Activated naive CD8-positive, alpha-beta T cell treated with anti-CD3 and anti-CD28 coated beads for 36 hours (primary cell): ENCODE measurements at regions not wholly inside any gene's neighbourhood (a gene's known extent, or its start where the extent isn't known, plus 50 kb on each side); places are given as distances from the start of the nearest gene placed in this dataset.

Experiments used
- DNase-seq: peaks from one replicate; pipeline ENCODE4 v3.0.0; 2021
- H3K27ac Mint-ChIP-seq: one replicate; pipeline ENCODE4 v1.8.0; 2022; ENCODE audit warnings: mild to moderate bottlenecking, moderate library complexity, mixed read lengths
- H3K27me3 Mint-ChIP-seq: one replicate; pipeline ENCODE4 v1.8.0; 2022; ENCODE audit warnings: mild to moderate bottlenecking, mixed read lengths
- H3K36me3 Mint-ChIP-seq: one replicate; pipeline ENCODE4 v1.8.0; 2021; ENCODE audit warnings: mild to moderate bottlenecking, mixed read lengths
- H3K4me1 Mint-ChIP-seq: one replicate; pipeline ENCODE4 v1.8.0; 2021; ENCODE audit warnings: mixed read lengths
- H3K4me3 Mint-ChIP-seq: one replicate; pipeline ENCODE4 v1.8.0; 2022; ENCODE audit warnings: mild to moderate bottlenecking, moderate library complexity, mixed read lengths
- H3K9me3 Mint-ChIP-seq: one replicate; pipeline ENCODE4 v1.8.0; 2022; ENCODE audit warnings: mixed read lengths

- no peak overlapping the region for H3K4me3 Mint-ChIP-seq
- H3K9me3 Mint-ChIP-seq: peaks cover 4% of the 10 kb centered on the region
- H3K27ac Mint-ChIP-seq: no peak overlapping the region
- H3K27me3 Mint-ChIP-seq: no peaks in the 10 kb centered on the region
- H3K36me3 Mint-ChIP-seq: no peaks in the 10 kb centered on the region
- DNase-seq: no peak
- H3K4me1 Mint-ChIP-seq: no peaks in the 10 kb centered on the region
These were observed 94.6 kb upstream of the SGCD start for GRCh38 chr5:156232251-156232869.

- Mint-ChIP-seq H3K4me1 (no peaks in the 10 kb centered on the region), H3K27me3 (peaks cover 5% of the 10 kb centered on the region), H3K9me3 (no peaks in the 10 kb centered on the region), H3K36me3 (no peaks in the 10 kb centered on the region), H3K27ac (no peak overlapping the region), H3K4me3 (no peak overlapping the region)
- no peak for DNase-seq
These were observed 89.6 kb upstream of the SGCD start for GRCh38 chr5:156237361-156237760.

GRCh38 chr5:156239800-156240199, 87.2 kb upstream of the SGCD start:
- peaks cover 5% of the 10 kb centered on the region for H3K27me3 Mint-ChIP-seq
- H3K4me3 Mint-ChIP-seq: no peak overlapping the region
- H3K27ac Mint-ChIP-seq: no peak overlapping the region
- no peaks in the 10 kb centered on the region for H3K9me3 Mint-ChIP-seq
- H3K4me1 Mint-ChIP-seq: no peaks in the 10 kb centered on the region
- no peaks in the 10 kb centered on the region for H3K36me3 Mint-ChIP-seq
- no peak for DNase-seq

GRCh38 chr5:156240414-156240813, 86.5 kb upstream of the SGCD start:
- no peak overlapping the region for H3K4me3 Mint-ChIP-seq
- no peaks in the 10 kb centered on the region for H3K36me3 Mint-ChIP-seq
- H3K27me3 Mint-ChIP-seq: peaks cover 5% of the 10 kb centered on the region
- no peak for DNase-seq
- no peak overlapping the region for H3K27ac Mint-ChIP-seq
- no peaks in the 10 kb centered on the region for H3K4me1 Mint-ChIP-seq
- no peaks in the 10 kb centered on the region for H3K9me3 Mint-ChIP-seq

- H3K4me1 Mint-ChIP-seq: no peaks in the 10 kb centered on the region
- DNase-seq: no peak
- no peaks in the 10 kb centered on the region for H3K9me3 Mint-ChIP-seq
- no peaks in the 10 kb centered on the region for H3K36me3 Mint-ChIP-seq
- no peak overlapping the region for H3K27ac Mint-ChIP-seq
- H3K27me3 Mint-ChIP-seq: peaks cover 5% of the 10 kb centered on the region
- no peak overlapping the region for H3K4me3 Mint-ChIP-seq
These were observed 85.7 kb upstream of the SGCD start for GRCh38 chr5:156241266-156241665.

- no peak for DNase-seq
- H3K27ac Mint-ChIP-seq: no peak overlapping the region
- no peak overlapping the region for H3K4me3 Mint-ChIP-seq
- no peaks in the 10 kb centered on the region for H3K4me1 Mint-ChIP-seq
- H3K27me3 Mint-ChIP-seq: no peaks in the 10 kb centered on the region
- no peaks in the 10 kb centered on the region for H3K36me3 Mint-ChIP-seq
- H3K9me3 Mint-ChIP-seq: no peaks in the 10 kb centered on the region
These were observed 81.1 kb upstream of the SGCD start for GRCh38 chr5:156245895-156246294.

- no peak overlapping the region for H3K27ac Mint-ChIP-seq
These were observed 75.9 kb upstream of the SGCD start for GRCh38 chr5:156251076-156251475.

GRCh38 chr5:156253130-156253529, 73.8 kb upstream of the SGCD start:
- Mint-ChIP-seq H3K27ac (no peak overlapping the region), H3K36me3 (no peaks in the 10 kb centered on the region), H3K9me3 (no peaks in the 10 kb centered on the region), H3K4me3 (no peak overlapping the region), H3K27me3 (peaks cover 3% of the 10 kb centered on the region), H3K4me1 (no peaks in the 10 kb centered on the region)
- no peak for DNase-seq

More at GRCh38 chr5:156251076-156251475, 75.9 kb upstream of the SGCD start:
- Mint-ChIP-seq H3K36me3 (no peaks in the 10 kb centered on the region), H3K27me3 (no peaks in the 10 kb centered on the region), H3K4me1 (no peaks in the 10 kb centered on the region), H3K9me3 (no peaks in the 10 kb centered on the region), H3K4me3 (no peak overlapping the region)
- no peak for DNase-seq

- H3K36me3 Mint-ChIP-seq: no peaks in the 10 kb centered on the region
- DNase-seq: no peak
- H3K27me3 Mint-ChIP-seq: peaks cover 3% of the 10 kb centered on the region
- no peak overlapping the region for H3K27ac Mint-ChIP-seq
- no peak overlapping the region for H3K4me3 Mint-ChIP-seq
- no peaks in the 10 kb centered on the region for H3K4me1 Mint-ChIP-seq
- no peaks in the 10 kb centered on the region for H3K9me3 Mint-ChIP-seq
These were observed 72.8 kb upstream of the SGCD start for GRCh38 chr5:156254196-156254595.

- H3K36me3 Mint-ChIP-seq: no peaks in the 10 kb centered on the region
- peaks cover 3% of the 10 kb centered on the region for H3K27me3 Mint-ChIP-seq
- no peak for DNase-seq
- H3K4me3 Mint-ChIP-seq: no peak overlapping the region
- H3K4me1 Mint-ChIP-seq: no peaks in the 10 kb centered on the region
- no peaks in the 10 kb centered on the region for H3K9me3 Mint-ChIP-seq
- H3K27ac Mint-ChIP-seq: no peak overlapping the region
These were observed 70.3 kb upstream of the SGCD start for GRCh38 chr5:156256642-156257041.

- DNase-seq: no peak
- no peak overlapping the region for H3K27ac Mint-ChIP-seq
- H3K27me3 Mint-ChIP-seq: peaks cover 11% of the 10 kb centered on the region
- H3K9me3 Mint-ChIP-seq: no peaks in the 10 kb centered on the region
- H3K4me1 Mint-ChIP-seq: no peaks in the 10 kb centered on the region
- H3K36me3 Mint-ChIP-seq: no peaks in the 10 kb centered on the region
- H3K4me3 Mint-ChIP-seq: no peak overlapping the region
These were observed 68.0 kb upstream of the SGCD start for GRCh38 chr5:156258934-156259333.

GRCh38 chr5:156259618-156260017, 67.3 kb upstream of the SGCD start:
- Mint-ChIP-seq H3K36me3 (no peaks in the 10 kb centered on the region), H3K9me3 (no peaks in the 10 kb centered on the region), H3K27me3 (peaks cover 12% of the 10 kb centered on the region), H3K27ac (no peak overlapping the region), H3K4me1 (no peaks in the 10 kb centered on the region), H3K4me3 (no peak overlapping the region)
- DNase-seq: no peak

- H3K27me3 Mint-ChIP-seq: peaks cover 9% of the 10 kb centered on the region
- DNase-seq: no peak
- H3K4me1 Mint-ChIP-seq: no peaks in the 10 kb centered on the region
- no peak overlapping the region for H3K4me3 Mint-ChIP-seq
- H3K36me3 Mint-ChIP-seq: no peaks in the 10 kb centered on the region
- no peaks in the 10 kb centered on the region for H3K9me3 Mint-ChIP-seq
- no peak overlapping the region for H3K27ac Mint-ChIP-seq
These were observed 65.6 kb upstream of the SGCD start for GRCh38 chr5:156261275-156261939.

- H3K27ac Mint-ChIP-seq: no peak overlapping the region
- peaks cover 8% of the 10 kb centered on the region for H3K9me3 Mint-ChIP-seq
- no peak overlapping the region for H3K4me3 Mint-ChIP-seq
These were observed 55.4 kb upstream of the SGCD start for GRCh38 chr5:156271569-156271968.

GRCh38 chr5:156272139-156272538, 54.8 kb upstream of the SGCD start:
- DNase-seq: no peak

More at GRCh38 chr5:156271569-156271968, 55.4 kb upstream of the SGCD start:
- Mint-ChIP-seq H3K27me3 (peaks cover 9% of the 10 kb centered on the region), H3K4me1 (no peaks in the 10 kb centered on the region), H3K36me3 (no peaks in the 10 kb centered on the region)
- no peak for DNase-seq

GRCh38 chr5:156273325-156273724, 53.6 kb upstream of the SGCD start:
- no peak for DNase-seq
- Mint-ChIP-seq H3K36me3 (no peaks in the 10 kb centered on the region), H3K4me1 (no peaks in the 10 kb centered on the region)

More at GRCh38 chr5:156272139-156272538, 54.8 kb upstream of the SGCD start:
- Mint-ChIP-seq H3K4me1 (no peaks in the 10 kb centered on the region), H3K9me3 (peaks cover 8% of the 10 kb centered on the region), H3K36me3 (no peaks in the 10 kb centered on the region), H3K4me3 (no peak overlapping the region), H3K27me3 (peaks cover 9% of the 10 kb centered on the region), H3K27ac (no peak overlapping the region)

More at GRCh38 chr5:156273325-156273724, 53.6 kb upstream of the SGCD start:
- H3K27me3 Mint-ChIP-seq: peaks cover 9% of the 10 kb centered on the region
- no peak overlapping the region for H3K27ac Mint-ChIP-seq
- peaks cover 8% of the 10 kb centered on the region for H3K9me3 Mint-ChIP-seq
- H3K4me3 Mint-ChIP-seq: no peak overlapping the region
